ENCODE measurements at regions not wholly inside any gene's neighbourhood (a gene's known extent, or its start where the extent isn't known, plus 50 kb on each side); places are given as distances from the start of the nearest gene placed in this dataset.

GRCh38 chr3:57009802-57010201, 50.7 kb upstream of the SPATA12 start:
- in situ Hi-C loops (cut with HindIII; ENCODE audit: low sequenced_read_pairs), result loop anchor here (10.0 kb wide), 1 partner anchor 65 kb away; no protein-coding TSS in a partner anchor

- in situ Hi-C loops (cut with HindIII; ENCODE audit: low sequenced_read_pairs), result no loop called here
Observed at GRCh38 chr3:57009367-57009766, 51.1 kb upstream of the SPATA12 start.

GRCh38 chr3:57007521-57008460, 52.7 kb upstream of the SPATA12 start:
- in situ Hi-C loops (cut with HindIII; ENCODE audit: low sequenced_read_pairs), result no loop called here

- in situ Hi-C loops (cut with HindIII; ENCODE audit: low sequenced_read_pairs), result no loop called here
Observed at GRCh38 chr3:57006949-57007419, 53.5 kb upstream of the SPATA12 start.

GRCh38 chr3:57006179-57006657, 54.2 kb upstream of the SPATA12 start:
- in situ Hi-C loops (cut with HindIII; ENCODE audit: low sequenced_read_pairs), result no loop called here

DNA sequence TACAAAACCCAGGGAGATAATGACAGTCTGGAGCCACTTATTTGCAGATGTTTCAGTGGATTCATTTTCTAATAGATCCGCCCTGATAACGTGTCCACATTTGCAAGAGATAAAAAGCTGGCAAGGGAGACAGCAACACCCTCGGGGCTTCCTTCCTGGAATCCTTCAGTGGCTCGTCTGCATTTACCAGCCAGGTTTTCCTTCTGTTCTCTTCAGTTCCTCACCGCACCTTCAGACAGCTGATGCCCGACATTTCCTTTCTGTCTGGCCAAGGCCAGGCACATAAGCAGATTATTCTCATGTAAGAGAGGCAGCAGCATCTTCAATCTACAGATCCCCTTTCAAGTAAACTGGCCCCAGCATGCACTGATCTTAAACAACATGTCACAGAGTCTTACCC, 56.2 kb upstream of the SPATA12 start:
- in situ Hi-C loops (cut with HindIII; ENCODE audit: low sequenced_read_pairs), result no loop called here

- in situ Hi-C loops (cut with HindIII; ENCODE audit: low sequenced_read_pairs), result no loop called here
Observed at GRCh38 chr3:57003676-57004075, 56.8 kb upstream of the SPATA12 start.

GRCh38 chr3:57001356-57001755, 59.1 kb upstream of the SPATA12 start:
- in situ Hi-C loops (cut with HindIII; ENCODE audit: low sequenced_read_pairs), result no loop called here

GRCh38 chr3:57000012-57000411, 60.5 kb upstream of the SPATA12 start:
- in situ Hi-C loops (cut with HindIII; ENCODE audit: low sequenced_read_pairs), result no loop called here

DNA sequence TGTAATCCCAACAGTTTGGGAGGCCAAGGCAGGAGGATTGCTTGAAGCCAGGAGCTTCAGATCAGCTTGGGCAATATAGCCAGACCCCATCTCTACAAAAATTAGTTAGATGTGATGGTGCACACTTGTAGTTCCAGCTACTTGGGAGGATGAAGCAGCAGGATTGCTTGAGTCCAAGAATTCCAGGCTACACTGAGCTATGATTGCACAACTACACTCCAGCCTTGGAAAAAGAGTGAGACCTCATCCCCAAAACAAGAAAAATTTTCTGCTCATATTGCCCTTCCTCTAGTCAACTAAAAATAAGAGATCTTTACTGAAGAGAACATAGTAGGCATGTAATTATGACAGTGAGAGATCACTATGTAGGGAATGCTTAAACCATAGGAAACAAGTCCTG, 60.9 kb upstream of the SPATA12 start:
- in situ Hi-C loops (cut with HindIII; ENCODE audit: low sequenced_read_pairs), result loop anchor here (5.0 kb wide), 1 partner anchor 58 kb away; no protein-coding TSS in a partner anchor

- in situ Hi-C loops (cut with HindIII; ENCODE audit: low sequenced_read_pairs), result loop anchor here (5.0 kb wide), 1 partner anchor 59 kb away; no protein-coding TSS in a partner anchor
Observed at GRCh38 chr3:56998076-56998529, 62.4 kb upstream of the SPATA12 start.

- in situ Hi-C loops (cut with HindIII; ENCODE audit: low sequenced_read_pairs), result loop anchor here (5.0 kb wide), 1 partner anchor 60 kb away; no protein-coding TSS in a partner anchor
Observed at GRCh38 chr3:56997675-56998074, 62.8 kb upstream of the SPATA12 start.

GRCh38 chr3:56997041-56997440, 63.4 kb upstream of the SPATA12 start:
- in situ Hi-C loops (cut with HindIII; ENCODE audit: low sequenced_read_pairs), result loop anchor here (5.0 kb wide), 1 partner anchor 60 kb away; no protein-coding TSS in a partner anchor

GRCh38 chr3:56994391-56994790, 66.1 kb upstream of the SPATA12 start:
- in situ Hi-C loops (cut with HindIII; ENCODE audit: low sequenced_read_pairs), result no loop called here

- in situ Hi-C loops (cut with HindIII; ENCODE audit: low sequenced_read_pairs), result no loop called here
Observed at GRCh38 chr3:56990641-56991015, 69.8 kb upstream of the SPATA12 start.

GRCh38 chr3:56989977-56990640, 70.4 kb upstream of the SPATA12 start:
- in situ Hi-C loops (cut with HindIII; ENCODE audit: low sequenced_read_pairs), result no loop called here

- in situ Hi-C loops (cut with HindIII; ENCODE audit: low sequenced_read_pairs), result no loop called here
Observed at GRCh38 chr3:56989169-56989976, 71.1 kb upstream of the SPATA12 start.

DNA sequence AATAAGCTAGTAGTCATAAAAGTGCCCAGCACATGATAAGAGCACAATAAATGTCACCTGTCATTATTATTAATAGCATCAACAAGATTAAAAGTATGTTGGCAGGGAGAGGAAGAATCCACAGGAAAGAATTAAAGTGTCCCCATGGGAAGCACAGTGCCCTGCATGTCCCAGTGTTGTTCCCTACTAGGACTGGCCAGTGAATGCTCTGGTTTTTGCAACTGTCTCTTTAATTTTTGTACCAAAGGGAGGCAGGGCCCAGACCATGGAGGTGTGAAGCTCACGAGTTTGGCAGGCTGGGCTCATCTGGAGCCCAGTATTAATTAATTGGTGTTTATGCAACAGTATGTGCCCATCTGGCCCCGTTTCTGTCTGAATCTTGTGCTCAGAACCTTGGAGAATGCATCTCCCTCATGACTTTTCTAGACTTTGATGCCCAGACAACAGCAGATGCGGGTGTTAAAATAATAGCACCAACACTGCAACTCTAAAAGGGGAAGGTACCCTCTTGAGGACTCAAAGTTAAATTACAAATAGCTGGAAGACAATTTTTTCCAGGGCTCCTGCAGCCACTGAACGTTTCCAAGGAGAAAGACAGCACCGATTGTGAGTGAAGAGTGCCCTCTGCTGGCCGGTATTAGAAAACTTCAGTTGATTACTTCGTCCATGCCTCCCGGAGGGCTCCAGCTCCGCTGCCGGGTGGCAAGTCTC, 71.9 kb upstream of the SPATA12 start:
- in situ Hi-C loops (cut with HindIII; ENCODE audit: low sequenced_read_pairs), result no loop called here

GRCh38 chr3:56987238-56987895, 73.1 kb upstream of the SPATA12 start:
- in situ Hi-C loops (cut with HindIII; ENCODE audit: low sequenced_read_pairs), result no loop called here

Data from endothelial cell of hepatic sinusoid (primary cell).